Activated T-helper 2 cell treated with anti-CD3 and anti-CD28 coated beads, Interferon-gamma antibody, Interleukin-2, Interleukin-4, amounts not matched to agents 10 μg/mL and 5 μg/mL and 100 μg/mL, durations not matched to agents 14 hours and 24 hours and 36 hours (primary cell): ENCODE measurements at regions not wholly inside any gene's neighbourhood (a gene's known extent, or its start where the extent isn't known, plus 50 kb on each side); places are given as distances from the start of the nearest gene placed in this dataset.

Source experiments
- DNase-seq: peaks from one replicate; pipeline ENCODE4 v3.0.0; 2021; ENCODE audit warnings: low spot score
- H3K27ac Mint-ChIP-seq: one replicate; pipeline ENCODE4 v1.8.0; 2021; ENCODE audit warnings: mixed read lengths
- H3K27me3 Mint-ChIP-seq: one replicate; pipeline ENCODE4 v1.8.0; 2021; ENCODE audit warnings: low read depth, mixed read lengths
- H3K36me3 Mint-ChIP-seq: one replicate; pipeline ENCODE4 v1.8.0; 2021; ENCODE audit warnings: low read depth, mixed read lengths
- H3K4me1 Mint-ChIP-seq: one replicate; pipeline ENCODE4 v1.8.0; 2021; ENCODE audit warnings: low read depth, mixed read lengths
- H3K4me3 Mint-ChIP-seq: one replicate; pipeline ENCODE4 v1.8.0; 2021; ENCODE audit warnings: low read depth, mild to moderate bottlenecking, moderate library complexity, mixed read lengths
- H3K9me3 Mint-ChIP-seq: one replicate; pipeline ENCODE4 v1.8.0; 2021; ENCODE audit warnings: mixed read lengths
- intact Hi-C: fragments of 100-400 bp; cut with micrococcal nuclease; formaldehyde crosslinking; loops from one replicate; pipeline ENCODE4 v1.15.1; 2023

DNA sequence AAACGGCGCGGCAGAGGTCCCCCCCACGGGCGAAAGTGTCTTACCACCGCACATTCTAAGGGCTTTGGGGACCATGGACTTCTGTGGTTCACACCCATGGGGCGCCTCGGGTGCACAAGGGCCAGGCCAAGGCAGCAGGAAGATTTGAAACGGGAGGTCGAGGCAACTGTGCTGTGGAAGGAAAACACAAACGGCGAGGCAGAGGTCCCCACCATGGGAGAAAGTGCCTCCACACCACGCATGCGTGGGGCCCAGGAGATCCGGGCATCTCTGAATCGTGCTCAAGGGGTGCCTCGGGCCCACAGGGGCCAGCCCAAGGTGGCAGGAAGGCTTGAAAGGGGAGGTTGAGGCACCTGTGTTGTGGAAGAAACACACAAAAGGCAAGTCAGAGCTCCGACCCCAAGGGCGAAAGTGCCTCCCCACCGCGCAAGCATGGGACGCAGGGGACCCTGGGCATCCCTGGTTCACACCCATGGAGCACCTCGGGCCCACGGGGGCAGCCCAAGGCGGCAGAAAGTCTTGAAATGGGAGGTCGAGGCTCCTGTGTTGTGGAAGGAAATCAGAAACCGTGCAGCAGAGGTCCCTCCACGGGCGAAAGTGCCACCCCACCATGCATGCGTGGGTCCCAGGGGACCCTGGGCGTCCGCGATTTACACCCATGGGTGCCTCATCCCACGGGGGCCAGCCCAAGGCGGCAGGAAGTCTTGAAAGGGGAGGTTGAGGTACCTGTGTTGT is 371.0 kb downstream of the ALG10 start:
- Mint-ChIP-seq H3K4me3 (no peak overlapping the region), H3K27me3 (no peaks in the 10 kb centered on the region), H3K36me3 (no peaks in the 10 kb centered on the region), H3K9me3 (peaks cover 39% of the 10 kb centered on the region), H3K4me1 (no peaks in the 10 kb centered on the region), H3K27ac (no peak overlapping the region)
- DNase-seq = no peak
- intact Hi-C loops = no loop called here

DNA sequence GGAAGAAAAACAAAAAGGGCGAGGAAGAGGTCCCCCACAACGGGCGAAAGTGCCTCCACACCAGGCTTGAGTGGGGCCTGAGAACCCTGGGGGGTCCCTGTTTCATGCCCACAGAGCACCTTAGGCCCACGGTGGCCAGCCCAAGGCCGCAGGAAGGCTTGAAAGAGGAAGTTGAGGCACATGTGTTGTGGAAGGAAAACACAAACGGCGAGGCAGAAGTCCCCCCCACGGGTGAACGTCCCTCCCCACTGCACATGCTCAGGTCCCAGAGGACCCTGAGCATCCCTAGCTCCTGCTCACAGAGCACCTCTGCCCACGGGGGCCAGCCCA is 371.5 kb downstream of the ALG10 start:
- peaks cover 37% of the 10 kb centered on the region for H3K9me3 Mint-ChIP-seq
- no peak overlapping the region for H3K4me3 Mint-ChIP-seq
- H3K27me3 Mint-ChIP-seq = no peaks in the 10 kb centered on the region
- no peak for DNase-seq
- no peaks in the 10 kb centered on the region for H3K36me3 Mint-ChIP-seq
- no peak overlapping the region for H3K27ac Mint-ChIP-seq
- intact Hi-C loops = no loop called here
- H3K4me1 Mint-ChIP-seq = no peaks in the 10 kb centered on the region

DNA sequence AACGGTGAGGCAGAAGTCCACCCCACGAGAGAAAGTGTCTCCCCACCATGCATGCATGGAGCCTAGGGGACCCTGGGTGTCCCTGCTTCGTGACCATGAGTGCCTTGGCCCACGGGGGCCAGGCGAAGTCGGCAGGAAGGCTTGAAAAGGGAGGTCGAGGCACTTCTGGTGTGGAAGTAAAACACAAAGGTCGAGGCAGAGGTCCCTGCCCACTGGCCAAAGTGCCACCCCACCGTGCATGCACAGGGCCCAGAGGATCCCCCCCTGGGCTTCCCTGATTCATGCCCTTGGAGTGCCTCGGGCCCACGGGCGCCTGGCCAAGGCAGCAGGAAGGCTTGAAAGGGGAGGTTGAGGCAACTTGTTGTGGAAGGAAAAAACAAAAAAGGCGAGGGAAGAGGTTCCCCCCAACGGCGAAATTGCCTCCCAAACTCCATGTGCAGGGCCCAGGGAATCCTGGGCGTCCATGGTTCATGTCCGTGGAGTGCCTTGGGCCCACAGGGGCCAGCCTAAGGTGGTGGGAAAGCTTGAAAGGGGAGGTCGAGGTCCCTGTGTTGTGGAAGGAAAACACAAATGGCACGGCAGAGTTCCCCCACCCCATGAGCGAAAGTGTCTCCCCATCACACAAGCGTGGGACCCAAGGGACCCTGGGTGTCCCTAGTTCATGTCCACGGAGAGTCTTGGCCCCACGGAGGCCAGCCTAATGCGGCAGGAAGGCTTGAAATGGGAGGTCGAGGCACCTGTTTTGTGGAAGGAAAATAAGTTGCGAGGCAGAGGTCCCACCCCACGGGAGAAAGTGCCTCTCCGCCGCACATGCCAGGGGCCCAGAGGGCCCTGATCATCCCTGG is 372.1 kb downstream of the ALG10 start:
- no peak for DNase-seq
- H3K9me3 Mint-ChIP-seq = peaks cover 37% of the 10 kb centered on the region
- no peaks in the 10 kb centered on the region for H3K4me1 Mint-ChIP-seq
- no peak overlapping the region for H3K4me3 Mint-ChIP-seq
- H3K27ac Mint-ChIP-seq = no peak overlapping the region
- no peaks in the 10 kb centered on the region for H3K27me3 Mint-ChIP-seq
- intact Hi-C loops = no loop called here
- no peaks in the 10 kb centered on the region for H3K36me3 Mint-ChIP-seq

DNA sequence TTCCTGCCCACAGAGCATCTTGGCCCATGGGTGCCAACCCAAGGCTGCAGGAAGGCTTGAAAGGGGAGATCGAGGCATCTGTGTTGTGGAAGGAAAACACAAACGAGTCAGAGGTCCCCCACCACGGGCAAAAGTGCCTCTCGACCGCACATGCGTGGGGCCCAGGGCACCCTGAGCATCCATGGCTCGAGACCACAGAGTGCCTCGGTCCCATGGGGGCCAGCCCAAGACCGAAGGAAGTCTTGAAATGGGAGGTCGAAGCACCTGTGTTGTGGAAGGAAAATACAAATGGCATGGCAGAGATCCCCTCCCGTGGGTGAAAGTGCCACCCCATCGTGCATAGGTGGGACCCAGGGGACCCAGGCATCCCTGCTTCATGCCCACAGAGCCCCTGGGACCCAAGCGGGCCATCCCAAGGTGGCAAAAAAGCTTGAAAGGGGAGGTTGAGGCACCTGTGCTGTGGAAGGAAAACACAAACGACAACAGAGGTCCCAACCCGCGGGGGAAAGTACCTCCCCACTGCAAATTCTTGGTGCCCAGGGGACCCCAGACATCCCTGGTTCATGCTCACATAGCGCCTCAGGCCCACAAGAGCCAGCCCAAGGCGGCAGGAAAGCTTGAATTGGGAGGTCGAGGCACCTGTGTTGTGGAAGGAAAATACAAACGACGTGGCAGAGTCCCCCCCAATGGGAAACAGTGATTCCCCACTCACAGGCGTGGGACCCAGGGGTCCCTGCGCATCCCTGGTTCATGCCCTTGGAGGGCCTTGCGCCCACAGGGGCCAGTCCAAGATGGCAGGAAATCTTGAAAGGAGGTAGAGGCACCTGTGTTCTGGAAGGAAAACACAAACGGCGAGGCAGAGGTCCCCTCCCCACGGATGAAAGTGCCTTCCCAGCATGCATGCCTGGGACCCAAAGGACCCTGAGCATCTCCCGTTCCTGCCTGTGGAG is 373.0 kb downstream of the ALG10 start:
- Mint-ChIP-seq H3K27ac (no peak overlapping the region), H3K36me3 (no peaks in the 10 kb centered on the region), H3K27me3 (no peaks in the 10 kb centered on the region), H3K4me1 (no peaks in the 10 kb centered on the region), H3K4me3 (no peak overlapping the region), H3K9me3 (peaks cover 39% of the 10 kb centered on the region)
- DNase-seq = no peak
- intact Hi-C loops = no loop called here

DNA sequence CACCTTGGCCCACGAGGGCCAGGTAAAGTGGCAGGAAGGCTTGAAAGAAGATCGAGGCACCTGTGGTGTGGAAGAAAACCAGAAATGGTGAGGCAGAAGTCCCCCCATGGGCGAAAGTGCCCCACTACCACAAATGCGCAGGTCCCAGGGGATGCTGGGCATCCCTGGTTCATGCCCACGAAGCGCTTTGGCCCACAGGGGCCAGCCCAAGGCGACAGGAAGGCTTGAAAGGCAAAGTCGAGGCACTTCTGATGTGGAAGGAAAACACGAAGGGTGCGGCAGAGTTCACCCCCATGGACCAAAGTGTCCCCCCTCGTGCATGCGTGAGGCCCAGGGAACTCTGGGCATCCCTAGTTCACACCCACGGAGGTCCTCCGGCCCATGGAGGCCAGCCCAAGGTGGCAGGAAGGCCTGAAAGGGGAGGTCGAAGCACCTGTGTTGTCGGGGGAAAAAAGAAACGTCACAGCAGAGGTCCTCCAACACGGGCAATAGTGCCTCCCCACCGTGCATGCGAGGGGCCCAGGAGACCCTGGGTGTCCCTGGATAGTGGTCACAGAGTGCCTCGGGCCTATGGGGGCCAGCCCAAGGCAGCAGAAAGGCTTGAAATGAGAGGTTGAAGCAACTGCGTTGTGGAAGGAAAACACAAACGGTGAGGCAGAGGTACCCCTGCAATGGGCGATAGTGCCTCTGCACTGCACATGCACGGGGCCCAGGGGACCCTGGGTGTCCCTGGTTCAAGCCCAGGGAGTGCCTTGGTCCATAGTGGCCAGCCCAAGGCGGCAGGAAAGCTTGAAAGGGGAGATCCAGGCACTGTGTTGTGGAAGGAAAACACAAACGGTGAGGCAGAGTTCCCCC is 373.9 kb downstream of the ALG10 start:
- H3K36me3 Mint-ChIP-seq = no peaks in the 10 kb centered on the region
- peak; percentile 1 for DNase-seq
- H3K9me3 Mint-ChIP-seq = peaks cover 37% of the 10 kb centered on the region
- no peaks in the 10 kb centered on the region for H3K4me1 Mint-ChIP-seq
- intact Hi-C loops = no loop called here
- no peak overlapping the region for H3K4me3 Mint-ChIP-seq
- no peaks in the 10 kb centered on the region for H3K27me3 Mint-ChIP-seq
- H3K27ac Mint-ChIP-seq = no peak overlapping the region

DNA sequence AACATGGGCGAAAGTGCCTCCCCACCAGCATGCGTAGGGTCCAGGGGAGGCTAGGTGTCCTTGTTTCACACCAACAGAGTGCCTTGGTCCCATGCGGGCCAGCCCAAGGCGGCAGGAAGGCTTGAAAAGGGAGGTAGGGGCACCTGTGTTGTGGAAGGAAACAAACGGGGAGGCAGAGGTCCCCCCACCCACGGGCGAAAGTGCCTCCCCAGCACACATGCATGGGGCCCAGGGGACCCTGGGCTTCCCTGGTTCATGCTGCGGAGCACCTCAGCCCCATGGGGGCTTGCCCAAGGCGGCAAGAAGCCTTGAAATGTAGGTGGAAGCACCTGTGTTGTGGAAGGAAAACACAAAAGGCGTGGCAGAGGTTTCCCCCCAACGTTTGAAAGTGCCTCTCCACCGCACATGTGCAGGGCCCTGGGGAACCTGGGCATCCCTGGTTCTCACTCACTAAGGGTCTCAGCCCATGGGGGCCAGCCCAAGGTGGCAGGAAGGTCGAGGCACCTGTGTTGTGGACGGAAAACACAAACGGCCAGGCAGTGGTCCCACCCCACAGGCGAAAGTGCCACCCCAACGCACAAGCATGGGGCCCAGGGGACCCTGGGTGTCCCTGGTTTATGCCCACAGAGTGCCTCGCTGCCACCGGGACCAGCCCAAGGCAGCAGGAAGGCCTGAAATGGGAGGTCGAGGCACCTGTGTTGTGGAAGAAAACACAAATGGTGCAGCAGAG is 374.7 kb downstream of the ALG10 start:
- no peak overlapping the region for H3K27ac Mint-ChIP-seq
- peaks cover 35% of the 10 kb centered on the region for H3K9me3 Mint-ChIP-seq
- no peaks in the 10 kb centered on the region for H3K4me1 Mint-ChIP-seq
- peak; percentile 1 for DNase-seq
- H3K27me3 Mint-ChIP-seq = no peaks in the 10 kb centered on the region
- intact Hi-C loops = no loop called here
- H3K36me3 Mint-ChIP-seq = no peaks in the 10 kb centered on the region
- no peak overlapping the region for H3K4me3 Mint-ChIP-seq

DNA sequence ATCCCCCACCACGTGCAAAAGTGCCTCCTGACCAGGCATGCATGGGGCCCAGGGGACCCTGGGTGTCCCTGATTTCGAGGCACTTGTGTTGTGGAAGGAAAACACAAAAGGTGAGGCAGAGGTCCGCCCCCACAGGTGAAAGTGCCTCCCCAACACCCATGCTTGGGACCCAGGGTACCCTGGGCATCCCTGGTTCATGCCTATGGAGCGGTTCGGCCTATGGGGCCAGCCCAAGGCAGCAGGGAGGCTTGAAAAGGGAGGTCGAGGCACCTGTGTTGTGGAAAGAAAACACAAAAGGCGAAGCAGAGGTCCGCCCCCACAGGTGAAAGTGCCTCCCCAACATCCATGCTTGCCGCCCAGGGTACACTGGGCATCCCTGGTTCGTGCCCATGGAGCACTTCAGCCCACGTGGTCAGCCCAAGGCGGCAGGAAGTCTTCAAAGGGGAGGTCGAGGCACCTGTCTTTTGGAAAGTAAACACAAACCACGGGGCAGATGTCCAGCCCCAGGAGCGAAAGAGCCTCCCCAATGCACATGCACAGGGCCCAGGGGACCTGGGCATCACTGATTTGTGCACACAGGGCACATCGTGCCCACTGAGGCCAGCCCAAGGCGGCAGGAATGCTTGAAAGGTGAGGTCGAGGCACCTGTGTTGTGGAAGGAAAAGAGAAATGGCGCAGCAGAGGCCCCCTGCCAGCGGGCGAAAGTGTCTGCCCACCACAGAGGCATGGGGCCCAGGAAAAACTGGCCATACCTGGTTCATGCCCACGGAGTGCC is 375.5 kb downstream of the ALG10 start:
- no peak overlapping the region for H3K4me3 Mint-ChIP-seq
- peak; percentile 0 for DNase-seq
- H3K4me1 Mint-ChIP-seq = no peaks in the 10 kb centered on the region
- no peaks in the 10 kb centered on the region for H3K36me3 Mint-ChIP-seq
- no peaks in the 10 kb centered on the region for H3K27me3 Mint-ChIP-seq
- H3K9me3 Mint-ChIP-seq = peaks cover 43% of the 10 kb centered on the region
- no peak overlapping the region for H3K27ac Mint-ChIP-seq
- intact Hi-C loops = no loop called here

DNA sequence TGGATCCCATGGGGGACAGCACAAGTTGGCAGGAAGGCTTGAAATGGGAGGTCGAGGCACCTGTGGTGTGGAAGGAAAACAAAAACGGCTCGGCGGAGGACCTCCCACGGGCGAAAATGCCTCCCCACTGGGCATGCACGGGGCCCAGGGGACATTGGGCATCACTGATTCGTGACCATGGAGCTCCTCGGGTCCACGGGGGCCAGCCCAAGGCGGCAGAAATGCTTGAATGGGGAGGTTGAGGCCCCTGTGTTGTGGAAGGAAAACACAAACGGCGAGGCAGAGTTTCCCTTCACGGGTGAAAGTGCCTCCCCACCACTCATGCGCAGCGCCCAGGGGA is 376.0 kb downstream of the ALG10 start:
- Mint-ChIP-seq H3K27me3 (no peaks in the 10 kb centered on the region), H3K36me3 (no peaks in the 10 kb centered on the region), H3K27ac (no peak overlapping the region), H3K4me1 (no peaks in the 10 kb centered on the region), H3K9me3 (peaks cover 47% of the 10 kb centered on the region), H3K4me3 (no peak overlapping the region)
- intact Hi-C loops = no loop called here
- peak; percentile 4 for DNase-seq

DNA sequence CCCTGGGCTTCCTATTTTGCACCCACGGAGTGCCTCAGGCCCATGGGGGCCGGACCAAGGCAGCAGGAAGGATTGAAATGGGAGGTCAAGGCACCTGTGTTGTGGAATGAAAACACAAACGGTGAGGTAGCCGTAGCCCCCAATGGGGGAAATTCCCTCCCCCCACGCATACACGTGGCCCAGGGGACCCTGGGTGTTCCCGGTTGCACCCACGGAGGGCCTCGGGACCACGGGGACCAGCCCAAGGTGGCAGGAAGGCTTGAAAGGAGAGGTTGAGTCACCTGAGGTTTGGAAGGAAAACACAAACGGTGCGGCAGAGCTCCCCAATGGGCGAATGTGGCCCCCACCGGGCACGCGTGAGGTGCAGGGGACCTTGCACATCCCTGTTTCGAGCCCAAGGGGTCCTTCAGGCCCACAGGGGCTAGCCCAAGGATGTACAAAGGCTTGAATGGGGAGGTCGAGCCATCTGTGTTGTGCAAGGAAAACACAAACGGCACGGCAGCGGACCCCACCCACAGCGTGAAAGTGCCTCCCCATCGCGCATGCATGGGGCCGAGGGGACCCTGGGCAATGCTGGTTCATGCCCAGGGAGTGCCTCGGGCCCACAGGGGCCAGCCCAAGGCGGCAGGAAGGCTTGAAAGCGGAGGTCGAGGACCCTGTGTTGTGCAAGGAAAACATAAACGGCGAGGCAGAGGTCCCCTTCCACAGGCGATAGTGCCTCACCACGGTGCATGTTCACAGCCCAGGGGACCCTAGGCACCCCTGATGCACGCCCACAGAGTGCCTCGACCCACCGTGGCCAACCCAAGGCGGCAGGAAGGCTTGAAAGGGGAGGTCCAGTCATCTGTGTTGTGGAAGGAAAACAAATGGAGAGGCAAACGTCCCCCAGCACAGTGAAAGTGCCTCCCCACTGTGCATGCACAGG is 376.7 kb downstream of the ALG10 start:
- no peak for DNase-seq
- intact Hi-C loops = no loop called here
- Mint-ChIP-seq H3K4me1 (no peaks in the 10 kb centered on the region), H3K9me3 (peaks cover 45% of the 10 kb centered on the region), H3K4me3 (no peak overlapping the region), H3K36me3 (no peaks in the 10 kb centered on the region), H3K27ac (no peak overlapping the region), H3K27me3 (no peaks in the 10 kb centered on the region)

DNA sequence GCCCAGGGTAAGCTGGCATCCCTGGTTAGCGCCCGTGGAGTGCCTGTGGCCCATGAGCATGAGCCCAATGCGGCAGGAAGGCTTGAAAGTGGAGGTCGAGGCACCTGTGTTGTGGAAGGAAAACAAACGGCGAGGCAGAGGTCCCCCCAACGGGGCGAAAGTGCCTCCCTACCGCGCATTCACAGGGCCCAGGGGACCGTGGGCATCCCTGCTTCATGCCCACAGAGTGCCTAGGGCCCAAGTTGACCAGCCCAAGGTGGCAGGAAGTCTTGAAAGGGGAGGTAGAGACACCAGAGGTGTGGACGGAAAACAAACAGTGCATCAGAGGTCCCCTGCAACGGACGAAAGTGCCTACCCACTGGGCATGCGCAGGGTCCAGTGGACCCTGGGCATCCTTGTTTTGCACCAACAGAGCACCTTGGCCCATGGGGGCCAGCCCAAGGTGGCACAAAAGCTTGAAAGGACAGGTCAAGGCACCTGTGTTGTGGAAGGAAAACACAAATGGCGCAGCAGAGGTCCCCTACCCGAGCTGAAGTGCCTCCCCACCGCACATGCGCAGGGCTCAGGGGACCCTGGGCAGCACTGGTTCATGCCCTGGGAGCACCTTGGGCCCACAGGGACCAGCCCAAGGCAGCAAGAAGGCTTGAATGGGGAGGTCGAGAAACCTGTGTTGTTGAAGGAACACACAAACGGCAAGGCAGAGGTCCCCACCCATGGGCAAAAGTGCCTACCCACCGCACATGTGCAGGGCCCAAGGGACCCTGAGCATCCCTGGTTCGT is 377.5 kb downstream of the ALG10 start:
- peak; percentile 7 for DNase-seq
- no peaks in the 10 kb centered on the region for H3K36me3 Mint-ChIP-seq
- H3K4me1 Mint-ChIP-seq = no peaks in the 10 kb centered on the region
- H3K27ac Mint-ChIP-seq = no peak overlapping the region
- intact Hi-C loops = no loop called here
- H3K9me3 Mint-ChIP-seq = peaks cover 41% of the 10 kb centered on the region
- H3K4me3 Mint-ChIP-seq = no peak overlapping the region
- H3K27me3 Mint-ChIP-seq = no peaks in the 10 kb centered on the region
